Epithelial cell of esophagus (primary cell): ENCODE measurements at regions not wholly inside any gene's neighbourhood (a gene's known extent, or its start where the extent isn't known, plus 50 kb on each side); places are given as distances from the start of the nearest gene placed in this dataset.

Experiments
- DNase-seq: peaks from one replicate; pipeline ENCODE4 v3.0.0; 2010; ENCODE audit warnings: low read depth
- H3K4me3 ChIP-seq: 2 replicates; pipeline ENCODE4 v1.5.1; 2011; ENCODE audit warnings: mild to moderate bottlenecking, low read length, control low read depth
- TF ChIP-seq, protein P1 (sequence below): IDR thresholded peaks from 2 replicates; pipeline ENCODE4 v1.5.1; 2011; ENCODE audit warnings: low read depth, mild to moderate bottlenecking, low read length, control low read depth, inconsistent platforms; ENCODE audit not compliant: insufficient read depth; ENCODE audit errors: missing control alignments

DNA sequence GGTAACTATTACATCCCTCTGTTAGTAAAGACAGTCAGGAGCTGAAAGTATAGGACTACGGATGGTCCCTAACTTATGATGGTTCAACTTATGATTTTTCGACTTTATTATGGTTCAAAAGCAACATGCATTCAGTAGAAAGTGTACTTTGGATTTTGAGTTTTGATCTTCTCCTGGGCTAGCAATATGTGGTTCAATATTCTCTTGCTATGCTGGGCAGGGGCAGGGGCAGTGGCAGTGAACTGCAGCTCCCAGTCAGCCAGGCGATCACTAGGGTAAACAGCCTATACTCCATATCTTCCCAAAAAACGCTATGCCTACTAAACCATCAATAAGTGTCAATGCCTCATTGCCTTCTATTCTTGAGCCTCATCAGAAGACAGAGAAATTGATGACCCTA, 292.7 kb downstream of the EMP1 start:
- no peak overlapping the region for H3K4me3 ChIP-seq
- no peak for DNase-seq
- TF ChIP-seq, protein P1, sequence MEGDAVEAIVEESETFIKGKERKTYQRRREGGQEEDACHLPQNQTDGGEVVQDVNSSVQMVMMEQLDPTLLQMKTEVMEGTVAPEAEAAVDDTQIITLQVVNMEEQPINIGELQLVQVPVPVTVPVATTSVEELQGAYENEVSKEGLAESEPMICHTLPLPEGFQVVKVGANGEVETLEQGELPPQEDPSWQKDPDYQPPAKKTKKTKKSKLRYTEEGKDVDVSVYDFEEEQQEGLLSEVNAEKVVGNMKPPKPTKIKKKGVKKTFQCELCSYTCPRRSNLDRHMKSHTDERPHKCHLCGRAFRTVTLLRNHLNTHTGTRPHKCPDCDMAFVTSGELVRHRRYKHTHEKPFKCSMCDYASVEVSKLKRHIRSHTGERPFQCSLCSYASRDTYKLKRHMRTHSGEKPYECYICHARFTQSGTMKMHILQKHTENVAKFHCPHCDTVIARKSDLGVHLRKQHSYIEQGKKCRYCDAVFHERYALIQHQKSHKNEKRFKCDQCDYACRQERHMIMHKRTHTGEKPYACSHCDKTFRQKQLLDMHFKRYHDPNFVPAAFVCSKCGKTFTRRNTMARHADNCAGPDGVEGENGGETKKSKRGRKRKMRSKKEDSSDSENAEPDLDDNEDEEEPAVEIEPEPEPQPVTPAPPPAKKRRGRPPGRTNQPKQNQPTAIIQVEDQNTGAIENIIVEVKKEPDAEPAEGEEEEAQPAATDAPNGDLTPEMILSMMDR, result no peak

DNA sequence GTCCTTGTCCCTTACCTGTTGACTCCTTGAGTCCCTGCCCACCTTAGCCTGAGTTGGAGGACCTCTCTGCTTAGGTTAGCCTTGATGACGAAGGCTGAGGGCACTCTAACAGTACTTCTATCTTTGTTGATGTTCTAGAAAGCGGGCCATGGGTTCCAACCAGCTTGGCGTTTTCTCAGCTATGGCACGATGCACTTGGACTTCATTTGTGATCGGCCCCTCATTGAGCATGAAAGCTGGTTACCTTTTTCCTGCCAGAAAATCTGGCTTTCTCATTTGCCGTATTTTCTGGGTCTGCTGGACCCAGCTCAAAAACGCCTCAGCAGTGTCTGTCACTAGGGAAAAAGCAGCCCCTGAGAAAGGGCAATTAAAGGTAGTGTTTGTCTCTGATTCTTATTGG, 290.8 kb downstream of the EMP1 start:
- H3K4me3 ChIP-seq, result no peak overlapping the region
- TF ChIP-seq, protein P1, result no peak
- DNase-seq, result no peak

DNA sequence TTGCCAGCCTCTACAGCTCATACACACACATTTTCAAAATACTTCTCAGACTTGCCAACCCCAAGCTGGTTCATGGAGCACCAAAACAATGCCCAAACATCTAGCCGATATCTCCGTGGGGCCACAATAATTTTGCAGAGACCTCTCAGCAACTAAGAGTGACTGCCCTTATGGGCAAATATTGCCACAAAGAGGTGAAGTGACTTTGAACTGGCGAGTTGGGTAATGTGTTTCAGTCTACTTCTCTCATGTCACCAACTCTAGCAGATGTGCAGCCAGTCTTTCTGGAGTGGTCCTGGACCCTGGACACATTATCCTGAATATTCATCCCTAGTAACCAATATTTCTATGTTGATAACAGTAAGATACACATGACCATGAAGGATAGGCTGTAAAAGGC, 290.3 kb downstream of the EMP1 start:
- TF ChIP-seq, protein P1, result no peak
- H3K4me3 ChIP-seq, result no peak overlapping the region
- DNase-seq, result no peak

DNA sequence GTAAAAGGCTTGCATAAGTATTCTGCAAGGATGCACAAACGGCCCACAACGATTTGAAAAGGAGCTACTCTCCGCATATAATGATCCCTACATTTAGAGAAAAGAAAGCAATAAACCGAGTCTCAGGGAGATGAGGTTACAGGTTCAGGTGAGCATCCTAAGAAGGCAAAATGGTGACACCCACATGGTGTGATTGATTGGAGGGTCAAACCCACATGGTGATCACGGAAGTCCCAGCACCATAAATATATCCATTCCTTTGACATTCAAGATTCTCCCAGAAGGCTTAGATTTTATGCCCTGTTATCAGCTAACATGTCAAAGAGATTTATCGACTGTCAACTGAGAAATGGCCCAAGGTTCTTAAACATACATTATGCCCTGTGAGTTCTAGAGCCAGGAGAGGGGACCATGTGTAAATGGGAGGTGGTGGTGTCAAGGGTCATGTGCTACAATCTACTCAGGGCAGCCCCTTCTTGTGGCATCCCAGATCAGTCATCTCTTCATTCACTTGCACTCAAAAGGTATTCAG, 282.2 kb downstream of the EMP1 start:
- H3K4me3 ChIP-seq, result no peak overlapping the region
- TF ChIP-seq, protein P1, result no peak
- DNase-seq, result no peak

DNA sequence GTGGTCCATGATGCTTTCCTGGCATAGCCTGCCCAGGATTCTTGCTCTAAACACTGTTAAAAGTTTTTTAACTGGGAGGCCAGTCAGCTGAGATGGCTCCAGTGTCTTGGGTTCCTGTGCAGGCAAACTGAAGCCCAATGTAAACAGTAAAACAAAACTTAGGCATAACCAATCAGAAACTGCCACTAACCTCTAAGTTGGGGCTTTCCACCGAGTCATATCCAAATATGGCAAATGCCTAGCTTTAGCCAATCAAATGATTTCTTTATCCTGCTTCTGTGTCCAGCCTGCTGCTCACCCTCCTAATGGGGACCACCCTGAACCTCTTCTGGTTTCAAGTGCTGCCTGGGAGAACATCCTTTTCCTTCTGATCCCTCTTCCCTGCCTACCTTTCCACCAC, 277.9 kb downstream of the EMP1 start:
- TF ChIP-seq, protein P1, result no peak
- H3K4me3 ChIP-seq, result no peak overlapping the region

DNA sequence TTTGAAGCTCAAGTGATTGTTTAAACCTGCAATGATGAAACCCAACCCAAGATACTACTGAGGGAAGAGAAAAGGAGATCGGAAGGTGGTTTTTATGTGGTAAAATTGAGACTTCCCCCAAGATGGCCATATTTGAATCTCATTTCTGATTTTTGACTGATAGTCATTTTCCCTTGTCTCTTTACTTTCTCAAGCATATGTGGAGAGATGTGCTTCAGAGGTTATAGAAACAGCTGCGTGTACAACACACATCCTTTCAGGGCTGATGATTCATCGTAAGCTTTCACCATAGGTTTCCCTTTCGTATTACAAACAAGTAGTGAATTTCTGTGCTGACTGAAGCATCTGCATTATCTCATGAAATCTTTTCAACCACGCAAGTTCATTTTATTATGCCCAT, 276.2 kb downstream of the EMP1 start:
- TF ChIP-seq, protein P1, result no peak
- DNase-seq, result peak; percentile 33
- H3K4me3 ChIP-seq, result no peak overlapping the region

More for the DNA sequence above, 277.9 kb downstream of the EMP1 start:
- no peak for DNase-seq

DNA sequence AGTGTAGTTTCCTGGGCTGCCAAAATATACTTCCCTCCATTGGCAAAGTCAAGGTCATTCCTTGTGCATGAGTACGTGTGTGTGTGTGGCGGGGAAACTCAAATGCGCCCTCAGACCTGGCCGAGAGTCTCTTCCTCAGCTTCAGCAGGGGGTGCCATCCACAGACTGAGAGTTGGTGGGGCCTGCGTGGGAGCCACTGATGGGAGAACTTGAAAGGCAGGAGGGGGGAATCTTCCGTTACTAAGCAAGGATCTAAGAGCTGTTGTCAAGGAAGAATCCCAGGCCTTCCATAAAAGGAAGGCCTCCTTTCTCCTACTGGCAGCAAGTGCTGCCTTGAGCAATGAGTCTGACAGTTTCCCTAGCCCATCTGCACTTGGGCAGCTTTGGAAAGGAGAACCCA, 274.9 kb downstream of the EMP1 start:
- DNase-seq, result no peak
- TF ChIP-seq, protein P1, result no peak
- no peak overlapping the region for H3K4me3 ChIP-seq
